ENCODE measurements at regions not wholly inside any gene's neighbourhood (a gene's known extent, or its start where the extent isn't known, plus 50 kb on each side); places are given as distances from the start of the nearest gene placed in this dataset.

DNA sequence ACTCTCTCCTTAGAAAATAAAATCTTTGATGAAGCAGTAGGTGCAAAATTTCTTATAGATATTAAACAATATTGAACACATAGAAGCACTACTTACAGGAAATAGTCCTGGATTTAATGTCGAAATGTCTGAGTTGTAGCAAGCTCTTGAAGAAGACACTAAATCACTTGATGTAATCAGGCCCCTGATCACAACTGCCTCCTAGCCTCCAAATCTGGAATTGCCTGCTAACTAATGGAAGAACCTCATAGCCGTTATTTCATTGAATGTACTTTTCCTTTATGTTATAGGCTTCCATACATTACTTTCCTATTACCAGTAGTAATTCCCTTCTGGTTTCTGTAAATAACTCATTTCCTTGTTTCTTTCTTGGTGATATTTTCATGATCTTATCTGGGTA is 675.7 kb upstream of the CHRM3 start:
- ChIA-PET CTCF (ENCODE audit: low intra/inter-chr PET ratio) (no interaction called here), POLR2A (no interaction called here)
- no peak overlapping the region for H3K27ac ChIP-seq (ENCODE audit: extremely low read depth, low read depth, low read length)
- no TSS peak for BruUV-seq (replicated peaks)
- no peaks in the 10 kb centered on the region for H3K27me3 ChIP-seq (ENCODE audit: control insufficient read depth in 2 of 2, insufficient read depth in 2 of 2, low read length in 2 of 2)
- TF ChIP-seq BACH1 (tag; IDR thresholded peaks at IDR 0.05) (no peak), DIDO1 (tag; IDR thresholded peaks at IDR 0.05; ENCODE audit: low read depth) (no peak), TFAM (CRISPR knock-in tag; conservative IDR thresholded peaks at IDR 0.05) (no peak)
- TF ChIP-seq, protein P1, sequence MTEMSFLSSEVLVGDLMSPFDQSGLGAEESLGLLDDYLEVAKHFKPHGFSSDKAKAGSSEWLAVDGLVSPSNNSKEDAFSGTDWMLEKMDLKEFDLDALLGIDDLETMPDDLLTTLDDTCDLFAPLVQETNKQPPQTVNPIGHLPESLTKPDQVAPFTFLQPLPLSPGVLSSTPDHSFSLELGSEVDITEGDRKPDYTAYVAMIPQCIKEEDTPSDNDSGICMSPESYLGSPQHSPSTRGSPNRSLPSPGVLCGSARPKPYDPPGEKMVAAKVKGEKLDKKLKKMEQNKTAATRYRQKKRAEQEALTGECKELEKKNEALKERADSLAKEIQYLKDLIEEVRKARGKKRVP (CRISPR knock-in tag; IDR thresholded peaks at IDR 0.05) = no peak
- TF ChIP-seq, protein P2, sequence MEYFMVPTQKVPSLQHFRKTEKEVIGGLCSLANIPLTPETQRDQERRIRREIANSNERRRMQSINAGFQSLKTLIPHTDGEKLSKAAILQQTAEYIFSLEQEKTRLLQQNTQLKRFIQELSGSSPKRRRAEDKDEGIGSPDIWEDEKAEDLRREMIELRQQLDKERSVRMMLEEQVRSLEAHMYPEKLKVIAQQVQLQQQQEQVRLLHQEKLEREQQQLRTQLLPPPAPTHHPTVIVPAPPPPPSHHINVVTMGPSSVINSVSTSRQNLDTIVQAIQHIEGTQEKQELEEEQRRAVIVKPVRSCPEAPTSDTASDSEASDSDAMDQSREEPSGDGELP (CRISPR knock-in tag; IDR thresholded peaks at IDR 0.05; ENCODE audit: borderline replicate concordance) = no peak
- H3K4me1 ChIP-seq (replicated peaks in 1 of 2; ENCODE audit: control insufficient read depth in 2 of 2, insufficient read depth in 2 of 2, low read length in 2 of 2) = no peaks in the 10 kb centered on the region
- no peaks in the 10 kb centered on the region for H3K79me2 ChIP-seq (ENCODE audit: control insufficient read depth, insufficient read depth, low read length)
- H4K20me1 ChIP-seq (replicated peaks; ENCODE audit: control insufficient read depth, insufficient read depth, low read length) = no peaks in the 10 kb centered on the region
- in situ Hi-C loops (cut with MboI) (no loop called here), intact Hi-C loops (cut with micrococcal nuclease) (no loop called here)
- no peaks in the 10 kb centered on the region for H3K9me3 ChIP-seq (replicated peaks; ENCODE audit: control insufficient read depth, insufficient read depth, low read depth, low read length)
- DNase-seq (ENCODE audit: extremely low read depth in 1 of 4, low spot score in 3 of 4) (no peak), FAIRE-seq (no peak), ATAC-seq (no peak)
- no peak overlapping the region for H2AFZ ChIP-seq (ENCODE audit: low read depth, low read length)
- no peaks in the 10 kb centered on the region for H3K9me1 ChIP-seq (ENCODE audit: control insufficient read depth, insufficient read depth, low read length)
- H3K4me3 ChIP-seq = no peak overlapping the region
- no peak overlapping the region for H3K4me2 ChIP-seq (ENCODE audit: insufficient read depth, low read length)
- H3K36me3 ChIP-seq (ENCODE audit: control insufficient read depth, insufficient read depth, low read length) = no peaks in the 10 kb centered on the region
- 2% methylated on average over 2 of the region's 2 CpGs for WGBS (ENCODE audit: insufficient coverage, low coverage, missing lambda C conversion rate)
- H3K9ac ChIP-seq (ENCODE audit: insufficient read depth in 1 of 2, low read depth in 2 of 2, low read length in 2 of 2) = no peak overlapping the region

DNA sequence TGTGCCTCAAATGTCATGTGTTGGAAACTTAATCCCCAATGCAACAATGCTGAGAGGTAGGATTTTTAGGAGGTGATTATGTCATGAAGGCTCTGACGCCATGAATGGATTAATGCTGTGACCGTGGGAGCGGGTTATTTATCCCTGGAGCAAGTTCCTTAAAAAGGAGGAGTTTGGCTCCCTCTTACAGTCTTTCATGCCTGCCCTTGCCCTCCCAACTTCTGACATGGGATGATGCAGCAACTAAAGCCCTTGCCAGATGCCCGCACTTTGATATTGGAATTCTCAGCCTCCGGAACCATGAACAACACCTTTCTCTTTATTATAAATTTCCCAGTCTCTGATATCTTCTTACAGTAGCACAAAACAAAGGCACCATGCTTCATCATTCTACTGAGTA is 685.3 kb upstream of the CHRM3 start:
- ChIA-PET POLR2A (no interaction called here), CTCF (ENCODE audit: low intra/inter-chr PET ratio) (no interaction called here)
- Histone ChIP-seq H3K4me3 (no peak overlapping the region), H3K4me1 (replicated peaks in 1 of 2; ENCODE audit: control insufficient read depth in 2 of 2, insufficient read depth in 2 of 2, low read length in 2 of 2) (no peaks in the 10 kb centered on the region), H3K9me3 (replicated peaks; ENCODE audit: control insufficient read depth, insufficient read depth, low read depth, low read length) (peaks cover 1% of the 10 kb centered on the region), H2AFZ (ENCODE audit: low read depth, low read length) (no peak overlapping the region), H3K27ac (ENCODE audit: extremely low read depth, low read depth, low read length) (no peak overlapping the region), H3K9ac (ENCODE audit: insufficient read depth in 1 of 2, low read depth in 2 of 2, low read length in 2 of 2) (no peak overlapping the region), H4K20me1 (replicated peaks; ENCODE audit: control insufficient read depth, insufficient read depth, low read length) (no peaks in the 10 kb centered on the region), H3K27me3 (ENCODE audit: control insufficient read depth in 2 of 2, insufficient read depth in 2 of 2, low read length in 2 of 2) (no peaks in the 10 kb centered on the region), H3K79me2 (ENCODE audit: control insufficient read depth, insufficient read depth, low read length) (no peaks in the 10 kb centered on the region), H3K9me1 (ENCODE audit: control insufficient read depth, insufficient read depth, low read length) (no peaks in the 10 kb centered on the region), H3K36me3 (ENCODE audit: control insufficient read depth, insufficient read depth, low read length) (no peaks in the 10 kb centered on the region), H3K4me2 (ENCODE audit: insufficient read depth, low read length) (no peak overlapping the region)
- ATAC-seq (no peak), DNase-seq (ENCODE audit: extremely low read depth in 1 of 4, low spot score in 3 of 4) (no peak), FAIRE-seq (no peak)
- intact Hi-C loops (cut with micrococcal nuclease) = no loop called here
- 1% methylated on average over 5 of the region's 5 CpGs for WGBS (ENCODE audit: insufficient coverage, low coverage, missing lambda C conversion rate)
- no TSS peak for BruUV-seq (replicated peaks)
- in situ Hi-C loops (cut with MboI) = no loop called here
- no peak for TF ChIP-seq PURB (CRISPR knock-in tag; IDR thresholded peaks at IDR 0.05; ENCODE audit: low read depth)
- TF ChIP-seq, protein P3, sequence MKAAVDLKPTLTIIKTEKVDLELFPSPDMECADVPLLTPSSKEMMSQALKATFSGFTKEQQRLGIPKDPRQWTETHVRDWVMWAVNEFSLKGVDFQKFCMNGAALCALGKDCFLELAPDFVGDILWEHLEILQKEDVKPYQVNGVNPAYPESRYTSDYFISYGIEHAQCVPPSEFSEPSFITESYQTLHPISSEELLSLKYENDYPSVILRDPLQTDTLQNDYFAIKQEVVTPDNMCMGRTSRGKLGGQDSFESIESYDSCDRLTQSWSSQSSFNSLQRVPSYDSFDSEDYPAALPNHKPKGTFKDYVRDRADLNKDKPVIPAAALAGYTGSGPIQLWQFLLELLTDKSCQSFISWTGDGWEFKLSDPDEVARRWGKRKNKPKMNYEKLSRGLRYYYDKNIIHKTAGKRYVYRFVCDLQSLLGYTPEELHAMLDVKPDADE (conservative IDR thresholded peaks at IDR 0.05; ENCODE audit: control insufficient read depth, low read depth, low read length) = no peak
- TF ChIP-seq, protein P4, sequence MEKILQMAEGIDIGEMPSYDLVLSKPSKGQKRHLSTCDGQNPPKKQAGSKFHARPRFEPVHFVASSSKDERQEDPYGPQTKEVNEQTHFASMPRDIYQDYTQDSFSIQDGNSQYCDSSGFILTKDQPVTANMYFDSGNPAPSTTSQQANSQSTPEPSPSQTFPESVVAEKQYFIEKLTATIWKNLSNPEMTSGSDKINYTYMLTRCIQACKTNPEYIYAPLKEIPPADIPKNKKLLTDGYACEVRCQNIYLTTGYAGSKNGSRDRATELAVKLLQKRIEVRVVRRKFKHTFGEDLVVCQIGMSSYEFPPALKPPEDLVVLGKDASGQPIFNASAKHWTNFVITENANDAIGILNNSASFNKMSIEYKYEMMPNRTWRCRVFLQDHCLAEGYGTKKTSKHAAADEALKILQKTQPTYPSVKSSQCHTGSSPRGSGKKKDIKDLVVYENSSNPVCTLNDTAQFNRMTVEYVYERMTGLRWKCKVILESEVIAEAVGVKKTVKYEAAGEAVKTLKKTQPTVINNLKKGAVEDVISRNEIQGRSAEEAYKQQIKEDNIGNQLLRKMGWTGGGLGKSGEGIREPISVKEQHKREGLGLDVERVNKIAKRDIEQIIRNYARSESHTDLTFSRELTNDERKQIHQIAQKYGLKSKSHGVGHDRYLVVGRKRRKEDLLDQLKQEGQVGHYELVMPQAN (IDR thresholded peaks at IDR 0.05; ENCODE audit: borderline replicate concordance) = no peak
- no peak for TF ChIP-seq COPS2 (conservative IDR thresholded peaks at IDR 0.05)
- no peak for TF ChIP-seq NR2C2 (CRISPR knock-in tag; IDR thresholded peaks at IDR 0.05)
- TF ChIP-seq NR2C2 (tag; IDR thresholded peaks at IDR 0.05) = no peak
- TF ChIP-seq ZNF124 (CRISPR knock-in tag; IDR thresholded peaks at IDR 0.05) = no peak
- TF ChIP-seq BHLHE40 (IDR thresholded peaks at IDR 0.05; ENCODE audit: low read length) = no peak

All from K562 (cell line).